Nephron (organoid): ENCODE measurements at regions not wholly inside any gene's neighbourhood (a gene's known extent, or its start where the extent isn't known, plus 50 kb on each side); places are given as distances from the start of the nearest gene placed in this dataset.

Experiments
- H3K27ac Mint-ChIP-seq, 3 experiments: 2 replicates each; pipeline ENCODE4 v1.8.0; 2020; ENCODE audit warnings: mixed read lengths in 3 of 3, mild to moderate bottlenecking in 2 of 3, moderate library complexity in 1 of 3
- H3K27me3 Mint-ChIP-seq: 2 replicates; pipeline ENCODE4 v1.8.0; 2021; ENCODE audit warnings: low read depth, mild to moderate bottlenecking, moderate library complexity, mixed read lengths
- H3K36me3 Mint-ChIP-seq: 2 replicates; pipeline ENCODE4 v1.8.0; 2020; ENCODE audit warnings: low read depth, mixed read lengths
- H3K4me1 Mint-ChIP-seq: 2 replicates; pipeline ENCODE4 v1.8.0; 2020; ENCODE audit warnings: mixed read lengths
- H3K4me3 Mint-ChIP-seq, 3 experiments: 2 replicates each; pipeline ENCODE4 v1.8.0; 2020; ENCODE audit warnings: mild to moderate bottlenecking in 3 of 3, mixed read lengths in 3 of 3, moderate library complexity in 2 of 3
- H3K9me3 Mint-ChIP-seq: 2 replicates; pipeline ENCODE4 v1.8.0; 2020; ENCODE audit warnings: mixed read lengths
- CTCF ChIP-seq, 3 experiments: fragments of 200-600 bp; sonication (generic); IDR thresholded peaks; one replicate each; pipeline ENCODE4 v1.5.0; 2021; ENCODE audit warnings: antibody characterized with exemption in 3 of 3; ENCODE audit not compliant: unreplicated experiment in 3 of 3

- H3K27me3 Mint-ChIP-seq = no peaks in the 10 kb centered on the region
- no peak for TF ChIP-seq CTCF (IDR thresholded peaks at IDR 0.05; ENCODE audit: unreplicated experiment in 3 of 3)
- H3K4me1 Mint-ChIP-seq = peaks cover 38% of the 10 kb centered on the region
- no peak overlapping the region for H3K4me3 Mint-ChIP-seq
- no peaks in the 10 kb centered on the region for H3K36me3 Mint-ChIP-seq
- H3K27ac Mint-ChIP-seq = peak overlapping the region in 1 of 3 experiments; percentile 70
- no peaks in the 10 kb centered on the region for H3K9me3 Mint-ChIP-seq
Measured at GRCh38 chr18:41576643-41577042, 378.4 kb upstream of the PIK3C3 start.

- no peaks in the 10 kb centered on the region for H3K27me3 Mint-ChIP-seq
- TF ChIP-seq CTCF (IDR thresholded peaks at IDR 0.05; ENCODE audit: unreplicated experiment in 3 of 3) = no peak
- peak overlapping the region in 1 of 3 experiments; percentile 42 for H3K27ac Mint-ChIP-seq
- no peaks in the 10 kb centered on the region for H3K9me3 Mint-ChIP-seq
- peaks cover 7% of the 10 kb centered on the region for H3K4me1 Mint-ChIP-seq
- H3K36me3 Mint-ChIP-seq = no peaks in the 10 kb centered on the region
- no peak overlapping the region for H3K4me3 Mint-ChIP-seq
Measured at GRCh38 chr18:41569867-41570266, 385.2 kb upstream of the PIK3C3 start.

GRCh38 chr18:41561961-41562360, 393.1 kb upstream of the PIK3C3 start:
- no peak overlapping the region for H3K27ac Mint-ChIP-seq
- H3K4me3 Mint-ChIP-seq = no peak overlapping the region
- H3K36me3 Mint-ChIP-seq = no peaks in the 10 kb centered on the region
- no peak for TF ChIP-seq CTCF (IDR thresholded peaks at IDR 0.05; ENCODE audit: unreplicated experiment in 3 of 3)
- H3K9me3 Mint-ChIP-seq = no peaks in the 10 kb centered on the region
- no peaks in the 10 kb centered on the region for H3K4me1 Mint-ChIP-seq
- no peaks in the 10 kb centered on the region for H3K27me3 Mint-ChIP-seq

- Mint-ChIP-seq H3K36me3 (no peaks in the 10 kb centered on the region), H3K9me3 (no peaks in the 10 kb centered on the region), H3K4me3 (no peak overlapping the region), H3K27ac (no peak overlapping the region), H3K4me1 (peaks cover 4% of the 10 kb centered on the region), H3K27me3 (no peaks in the 10 kb centered on the region)
- TF ChIP-seq CTCF (IDR thresholded peaks at IDR 0.05; ENCODE audit: unreplicated experiment in 3 of 3) = no peak
Measured at GRCh38 chr18:41558715-41559114, 396.3 kb upstream of the PIK3C3 start.

- Mint-ChIP-seq H3K9me3 (no peaks in the 10 kb centered on the region), H3K27ac (no peak overlapping the region), H3K4me1 (peaks cover 6% of the 10 kb centered on the region), H3K36me3 (no peaks in the 10 kb centered on the region), H3K27me3 (no peaks in the 10 kb centered on the region), H3K4me3 (no peak overlapping the region)
- TF ChIP-seq CTCF (IDR thresholded peaks at IDR 0.05; ENCODE audit: unreplicated experiment in 3 of 3) = no peak
Measured at GRCh38 chr18:41553716-41554115, 401.3 kb upstream of the PIK3C3 start.

- no peaks in the 10 kb centered on the region for H3K9me3 Mint-ChIP-seq
Measured at GRCh38 chr18:41548521-41549260, 406.3 kb upstream of the PIK3C3 start.

More at GRCh38 chr18:41548521-41549260, 406.3 kb upstream of the PIK3C3 start:
- Mint-ChIP-seq H3K36me3 (no peaks in the 10 kb centered on the region), H3K4me1 (peaks cover 2% of the 10 kb centered on the region), H3K4me3 (no peak overlapping the region), H3K27ac (no peak overlapping the region), H3K27me3 (no peaks in the 10 kb centered on the region)
- no peak for TF ChIP-seq CTCF (IDR thresholded peaks at IDR 0.05; ENCODE audit: unreplicated experiment in 3 of 3)
